Erythroblast (primary cell): ENCODE measurements at regions not wholly inside any gene's neighbourhood (a gene's known extent, or its start where the extent isn't known, plus 50 kb on each side); places are given as distances from the start of the nearest gene placed in this dataset.

Source experiments
- GATA1 ChIP-seq: IDR thresholded peaks from 2 replicates; pipeline ENCODE4 v1.6.1; 2011; ENCODE audit warnings: low read depth, mild to moderate bottlenecking, control low read depth, low read length, moderate library complexity
- POLR2A ChIP-seq: IDR thresholded peaks from 2 replicates; pipeline ENCODE4 v1.6.1; 2011; ENCODE audit warnings: mild to moderate bottlenecking, low read length

GRCh38 chrX:39409246-39409917, 608.1 kb downstream of the MID1IP1 start:
- TF ChIP-seq POLR2A = no peak
- TF ChIP-seq GATA1 = no peak
